Cerebellar nuclear complex (tissue), 1 donor: ENCODE measurements at regions not wholly inside any gene's neighbourhood (a gene's known extent, or its start where the extent isn't known, plus 50 kb on each side); places are given as distances from the start of the nearest gene placed in this dataset.
A peak's percentile ranks its signal among the peaks of the same experiment; 100 is the strongest.

Experiments used
- DNase-seq, 2 experiments: peaks; one replicate each; lab custom pipeline; 2025; lab: John Stamatoyannopoulos, UW

DNA sequence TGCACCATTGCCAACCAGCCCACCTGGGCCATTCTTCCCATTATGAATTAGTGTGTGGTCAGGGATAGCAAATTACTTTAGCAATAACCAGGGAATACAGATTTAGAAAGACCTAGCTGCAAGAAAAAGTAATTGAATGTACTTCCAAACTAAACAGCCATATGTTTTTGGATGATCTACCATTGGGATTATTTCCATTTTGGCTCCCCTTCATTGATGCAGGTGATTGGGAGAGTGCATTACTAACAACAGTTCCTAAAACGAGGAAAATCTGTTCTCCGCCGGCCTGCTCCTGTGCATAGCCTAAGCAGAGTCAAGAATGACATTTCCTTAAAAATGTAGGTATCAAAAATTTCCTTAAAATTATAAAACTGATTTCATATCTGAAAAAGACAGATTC lies 58.5 kb downstream of the MAIP1 start:
- DNase-seq, result no peak

GRCh38 chr2:200021449-200022114 lies 66.2 kb downstream of the MAIP1 start:
- DNase-seq, result no peak

- DNase-seq, result peak in 1 of 2 experiments; percentile 25
These were observed 67.1 kb downstream of the MAIP1 start for GRCh38 chr2:200022511-200022910.

- no peak for DNase-seq
These were observed 68.2 kb downstream of the MAIP1 start for GRCh38 chr2:200023570-200023969.

- DNase-seq, result peak in 1 of 2 experiments; percentile 17
These were observed 70.3 kb downstream of the MAIP1 start for GRCh38 chr2:200025717-200026116.

DNA sequence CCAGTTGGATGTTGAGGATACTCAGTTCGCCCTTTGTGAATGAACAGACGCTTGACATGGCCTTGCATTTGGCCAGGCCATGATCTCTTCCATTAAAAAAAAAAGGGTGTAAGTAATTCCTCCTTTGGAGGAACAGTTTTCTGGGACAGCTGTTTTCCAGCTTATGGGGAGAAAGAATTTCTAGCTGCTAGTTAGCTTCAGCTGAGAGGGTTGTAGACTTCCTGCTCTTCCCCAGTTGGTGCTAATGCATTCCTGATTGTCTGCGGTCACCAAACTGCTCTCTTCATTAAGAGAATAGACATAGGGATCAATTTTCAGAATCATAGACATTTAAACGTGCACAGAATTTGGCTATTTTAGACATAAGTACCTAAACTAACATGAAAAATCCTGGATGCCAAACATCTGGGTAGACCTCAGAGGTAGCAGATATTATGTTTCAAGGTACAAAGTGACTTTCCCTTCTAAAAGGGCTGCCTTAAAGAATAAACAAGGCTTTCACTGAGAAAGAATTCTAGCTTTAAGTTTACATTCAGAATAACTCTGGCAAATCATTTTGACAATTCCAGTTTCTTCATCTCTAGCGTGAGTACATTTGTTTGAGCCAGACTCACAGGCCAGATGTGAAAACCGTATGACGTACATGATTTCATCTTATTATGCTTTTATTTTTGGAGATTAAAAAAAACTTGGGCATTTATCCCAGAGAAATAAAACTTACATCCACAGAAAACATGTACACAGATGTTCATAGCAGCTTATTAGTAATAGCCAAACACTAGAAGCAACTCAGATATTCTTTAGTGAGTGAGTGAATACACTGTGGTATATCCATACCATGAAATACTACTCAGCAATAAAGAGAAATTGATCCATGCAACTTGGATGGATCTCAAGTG lies 71.2 kb downstream of the MAIP1 start:
- no peak for DNase-seq

GRCh38 chr2:200028998-200029397 lies 73.6 kb downstream of the MAIP1 start:
- DNase-seq, result no peak

GRCh38 chr2:200032895-200033294 lies 77.5 kb downstream of the MAIP1 start:
- DNase-seq, result no peak

- no peak for DNase-seq
These were observed 78.5 kb downstream of the MAIP1 start for GRCh38 chr2:200033929-200034328.

- DNase-seq, result no peak
These were observed 79.4 kb downstream of the MAIP1 start for GRCh38 chr2:200034816-200035215.

DNA sequence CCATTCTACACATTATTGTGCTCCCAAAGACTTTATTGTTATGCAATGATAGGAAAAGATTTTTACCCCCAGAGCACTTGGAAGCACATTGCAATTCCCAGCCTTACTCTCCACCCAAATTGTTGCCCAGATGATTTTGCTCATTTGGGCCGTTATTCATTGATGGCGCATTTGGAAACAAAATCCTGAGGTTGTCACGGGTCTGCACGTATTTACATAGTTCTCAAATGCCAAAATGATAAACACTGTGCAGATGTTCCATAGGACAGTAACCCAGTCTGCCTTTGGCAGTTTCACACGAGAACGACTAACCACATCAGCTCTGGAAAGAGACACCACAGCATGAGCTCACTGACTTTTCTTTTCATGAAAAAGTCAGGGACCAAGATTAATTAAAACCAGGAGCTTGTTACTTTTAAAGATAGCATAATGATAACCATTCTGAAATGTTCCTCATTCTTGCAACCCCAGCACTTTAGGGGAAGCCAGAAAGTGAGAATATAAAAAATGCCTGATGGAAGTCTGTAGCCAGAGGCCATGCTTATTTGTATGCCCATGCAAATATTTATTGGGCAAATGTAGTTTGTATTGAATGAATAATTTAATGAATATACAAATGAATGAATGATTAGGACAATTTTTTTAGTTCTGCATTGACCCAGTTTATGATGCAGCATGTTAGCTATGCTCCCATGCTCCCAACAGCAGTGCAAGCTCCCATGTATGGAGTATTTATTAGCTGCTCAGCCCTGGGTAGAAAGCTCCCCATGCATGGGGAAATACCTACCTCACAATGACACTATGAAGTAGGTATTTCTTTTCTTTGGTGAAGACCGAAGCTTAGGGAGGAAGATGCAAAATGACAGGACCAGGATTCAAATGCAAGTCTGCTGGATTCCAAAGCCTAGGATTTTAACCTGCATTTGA lies 84.6 kb downstream of the MAIP1 start:
- DNase-seq, result no peak

DNA sequence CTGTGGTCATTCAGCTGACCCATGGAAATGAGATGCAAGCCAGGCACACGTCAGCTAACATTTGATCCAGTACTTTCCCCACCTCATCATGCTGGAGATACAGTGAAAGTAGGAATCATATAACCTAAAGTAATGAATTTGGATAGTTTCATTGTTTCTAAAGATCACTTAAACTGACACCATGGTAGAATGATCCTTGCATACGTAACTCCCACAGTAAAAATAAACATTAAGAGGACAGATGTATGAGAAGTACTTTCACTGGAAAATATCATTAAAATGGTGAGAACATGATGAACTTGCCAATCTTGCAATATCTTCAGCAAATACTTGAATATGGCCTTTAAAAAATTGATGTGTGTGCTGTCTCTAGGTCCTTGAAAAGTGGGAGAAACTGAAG lies 85.4 kb downstream of the MAIP1 start:
- no peak for DNase-seq

GRCh38 chr2:200041639-200042038 lies 86.3 kb downstream of the MAIP1 start:
- no peak for DNase-seq

GRCh38 chr2:200042102-200042735 lies 86.8 kb downstream of the MAIP1 start:
- no peak for DNase-seq

GRCh38 chr2:200042944-200043343 lies 87.6 kb downstream of the MAIP1 start:
- no peak for DNase-seq

DNA sequence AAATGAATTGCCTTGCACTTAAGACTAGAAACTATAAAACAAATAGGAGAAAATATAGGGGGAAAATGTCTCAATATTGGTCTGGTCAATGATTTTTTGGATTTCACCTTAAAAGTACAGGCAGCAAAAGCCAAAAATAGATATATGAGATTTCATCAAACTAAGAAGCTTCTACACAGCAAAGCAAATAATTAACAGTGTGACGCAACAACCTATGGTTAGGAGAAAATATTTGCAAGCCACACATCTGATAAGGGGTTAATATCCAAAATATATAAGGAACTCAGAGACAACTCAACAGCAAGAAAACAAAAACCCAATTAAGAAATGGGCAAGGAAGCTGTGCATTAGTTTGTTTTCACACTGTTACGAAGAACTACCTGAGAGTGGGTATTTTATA lies 89.1 kb downstream of the MAIP1 start:
- DNase-seq, result no peak

DNA sequence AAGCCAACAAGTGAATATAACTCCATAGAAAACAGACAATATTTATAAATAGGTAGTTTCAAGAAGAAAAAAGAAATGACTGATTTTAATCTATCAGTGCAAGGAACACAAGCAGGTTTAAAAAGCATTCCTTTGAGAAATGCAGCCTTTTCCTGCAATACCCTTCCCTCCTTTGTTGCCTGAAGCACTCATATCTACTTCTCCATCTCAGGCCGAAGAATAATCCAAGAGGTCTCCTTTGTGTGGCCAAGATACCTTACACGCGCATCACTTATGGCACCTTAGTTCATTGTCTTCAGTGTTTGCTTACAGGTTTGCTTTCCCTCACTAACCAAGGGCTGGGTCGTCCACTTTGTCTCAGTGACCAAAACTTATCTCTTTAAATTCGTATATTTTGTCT lies 93.0 kb downstream of the MAIP1 start:
- no peak for DNase-seq

DNA sequence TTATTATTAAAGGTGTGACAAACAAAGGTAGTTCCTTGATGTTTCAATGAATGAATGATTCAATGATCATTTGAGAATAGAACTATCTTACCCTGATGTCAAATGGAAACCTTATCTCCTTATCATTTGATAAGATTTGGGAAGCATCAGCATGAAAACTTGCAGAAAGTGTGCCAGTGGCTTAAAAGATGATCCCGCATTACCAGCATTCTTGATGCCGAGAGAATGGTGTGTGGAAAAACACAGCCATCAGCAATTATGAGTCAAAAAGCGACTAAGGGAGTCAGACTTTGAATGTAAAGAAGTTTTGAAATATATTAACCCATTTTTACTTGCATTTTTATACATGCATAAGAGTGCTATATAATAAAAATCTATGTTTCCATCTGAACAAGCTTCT lies 93.7 kb downstream of the MAIP1 start:
- DNase-seq, result no peak

DNA sequence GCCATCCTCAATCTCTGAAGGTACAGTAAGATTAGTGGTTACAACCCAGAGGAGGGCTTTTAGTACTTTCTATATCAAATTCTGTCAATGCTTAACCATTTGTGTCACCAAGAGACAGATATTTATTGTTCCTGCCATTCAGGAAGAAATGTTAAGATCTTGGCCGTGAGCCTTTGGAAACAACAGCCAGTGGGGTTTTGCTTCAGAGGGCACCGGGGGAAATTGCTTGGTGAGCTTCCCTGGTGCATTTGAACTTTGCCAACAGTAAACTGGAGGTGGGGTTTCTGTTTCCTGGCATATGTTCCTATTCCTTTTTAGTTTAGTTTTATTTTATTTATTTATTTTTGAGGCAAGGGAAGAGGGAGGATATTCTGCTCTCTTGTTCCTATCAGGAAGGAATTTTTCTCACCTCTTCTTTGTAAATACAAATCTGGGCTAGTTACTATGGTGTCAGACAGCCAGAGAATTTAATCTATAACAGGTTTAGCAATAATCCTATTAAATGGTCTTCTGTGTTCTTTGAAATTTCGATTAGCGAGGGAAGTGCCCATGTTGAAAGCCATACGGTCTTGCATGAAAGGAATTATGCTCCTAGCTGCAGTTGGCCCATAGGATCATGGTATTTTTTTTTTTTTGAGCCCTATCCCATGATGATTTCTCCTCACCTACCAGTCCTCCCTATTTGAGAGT lies 95.7 kb downstream of the MAIP1 start:
- no peak for DNase-seq

DNA sequence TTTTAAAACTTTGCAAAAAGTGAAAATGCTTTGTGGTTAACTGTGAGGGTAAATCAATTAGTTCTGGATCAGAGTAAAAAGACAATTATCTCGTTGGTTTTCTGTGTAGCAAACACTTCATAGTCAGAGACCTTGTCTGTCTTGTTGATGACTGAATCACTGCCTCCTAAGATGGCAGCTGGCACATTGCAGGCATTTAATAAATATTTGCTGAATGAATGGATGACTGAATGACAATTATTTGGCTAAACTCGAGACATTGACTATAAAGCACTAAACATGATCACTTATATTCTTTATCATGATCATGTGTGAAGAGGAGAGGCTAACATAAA lies 96.2 kb downstream of the MAIP1 start:
- DNase-seq, result no peak

DNA sequence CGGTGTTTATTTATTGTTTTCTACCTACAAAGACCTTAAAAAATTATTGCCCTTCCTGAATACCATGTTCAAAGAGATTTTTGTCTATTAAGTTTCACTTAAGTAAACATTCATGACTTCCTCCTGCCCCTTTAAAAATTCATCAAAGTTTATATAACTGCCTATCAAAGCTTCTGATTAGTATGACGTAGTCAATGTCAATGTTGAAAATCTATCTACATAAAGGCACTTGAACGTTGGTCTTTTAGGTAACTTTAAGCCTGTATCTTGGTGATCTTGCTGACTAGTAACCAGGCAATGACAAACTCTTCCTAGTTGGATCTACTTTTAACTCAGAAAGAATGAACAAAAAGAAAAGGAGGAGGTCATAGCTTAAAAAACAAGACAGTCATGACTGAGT lies 97.2 kb downstream of the MAIP1 start:
- DNase-seq, result no peak
